ENCODE measurements at regions not wholly inside any gene's neighbourhood (a gene's known extent, or its start where the extent isn't known, plus 50 kb on each side); places are given as distances from the start of the nearest gene placed in this dataset.

- no peak for DNase-seq (ENCODE audit: low read depth in 1 of 2, low spot score in 1 of 2)
Measured at GRCh38 chr6:165229216-165229615, 80.2 kb downstream of the C6orf118 start.

DNA sequence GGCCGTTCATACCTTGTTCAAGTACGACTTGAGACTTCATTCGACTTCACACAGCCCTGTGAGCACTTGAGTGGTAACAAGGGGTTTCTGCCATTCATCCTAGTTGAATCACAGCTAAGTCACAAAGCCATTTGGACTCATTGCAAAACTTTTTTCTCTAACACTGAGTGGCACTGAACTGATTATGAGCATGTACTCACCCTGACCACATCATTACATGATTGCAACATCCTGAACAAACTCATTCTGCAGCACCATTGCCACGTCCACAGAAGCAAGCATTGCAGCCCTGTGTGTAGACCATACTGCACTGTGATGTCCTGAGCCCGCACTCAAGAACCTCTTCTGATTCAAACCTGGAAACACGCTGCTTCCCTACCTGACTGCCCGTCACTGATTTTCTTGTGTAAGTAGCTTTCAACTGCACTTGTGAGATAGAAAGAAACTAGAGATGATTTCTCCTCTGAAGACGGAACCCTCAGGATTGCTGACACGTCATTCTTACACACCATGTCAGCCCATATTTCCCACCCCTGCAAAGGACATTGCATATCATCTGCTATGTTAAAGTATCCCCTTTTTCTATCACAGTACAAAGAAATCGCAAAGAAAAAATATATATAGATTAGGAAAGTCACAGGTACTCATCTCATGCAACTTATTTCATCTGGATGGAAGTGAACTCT, 81.6 kb downstream of the C6orf118 start:
- no peak for DNase-seq (ENCODE audit: low read depth in 1 of 2, low spot score in 1 of 2)

DNA sequence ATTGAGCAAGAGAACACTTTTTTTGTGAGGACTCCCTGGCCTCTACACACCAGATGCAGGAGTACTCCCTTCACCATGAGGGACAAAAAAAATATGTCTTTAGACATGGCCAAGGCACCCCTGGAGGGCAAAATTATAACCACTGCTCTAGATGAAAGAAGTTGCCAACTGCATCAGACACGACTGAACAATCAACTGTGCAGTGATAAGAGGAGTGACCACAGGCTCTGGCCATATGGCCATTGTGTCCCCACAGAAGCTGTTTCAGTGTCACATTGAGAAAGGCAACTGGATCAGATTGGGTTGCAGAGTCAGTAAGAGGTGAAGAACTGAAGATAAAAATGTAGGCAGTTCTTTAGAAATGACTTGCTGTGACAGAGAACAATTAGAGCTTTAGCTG, 85.7 kb downstream of the C6orf118 start:
- DNase-seq (ENCODE audit: low read depth in 1 of 2, low spot score in 1 of 2), result no peak

DNA sequence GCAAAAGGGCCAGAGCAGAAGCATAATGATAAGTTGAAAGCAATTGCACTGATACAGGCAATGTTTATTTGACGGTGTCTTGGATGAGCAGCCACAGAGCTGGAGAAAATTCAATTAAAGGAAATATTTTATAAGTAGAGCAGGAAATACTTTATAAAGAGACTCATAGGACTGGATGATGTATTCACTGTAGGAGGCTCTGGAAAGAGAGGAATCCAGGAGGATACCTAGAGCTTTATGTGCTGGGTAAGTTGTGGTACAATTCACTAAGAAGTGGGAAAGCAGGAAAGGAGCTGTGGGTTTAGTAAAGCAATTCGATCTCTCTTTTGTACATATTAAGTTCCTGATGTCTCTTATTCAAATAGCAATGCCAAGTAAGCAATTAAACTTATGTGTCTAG, 86.3 kb downstream of the C6orf118 start:
- no peak for DNase-seq (ENCODE audit: low read depth in 1 of 2, low spot score in 1 of 2)

DNA sequence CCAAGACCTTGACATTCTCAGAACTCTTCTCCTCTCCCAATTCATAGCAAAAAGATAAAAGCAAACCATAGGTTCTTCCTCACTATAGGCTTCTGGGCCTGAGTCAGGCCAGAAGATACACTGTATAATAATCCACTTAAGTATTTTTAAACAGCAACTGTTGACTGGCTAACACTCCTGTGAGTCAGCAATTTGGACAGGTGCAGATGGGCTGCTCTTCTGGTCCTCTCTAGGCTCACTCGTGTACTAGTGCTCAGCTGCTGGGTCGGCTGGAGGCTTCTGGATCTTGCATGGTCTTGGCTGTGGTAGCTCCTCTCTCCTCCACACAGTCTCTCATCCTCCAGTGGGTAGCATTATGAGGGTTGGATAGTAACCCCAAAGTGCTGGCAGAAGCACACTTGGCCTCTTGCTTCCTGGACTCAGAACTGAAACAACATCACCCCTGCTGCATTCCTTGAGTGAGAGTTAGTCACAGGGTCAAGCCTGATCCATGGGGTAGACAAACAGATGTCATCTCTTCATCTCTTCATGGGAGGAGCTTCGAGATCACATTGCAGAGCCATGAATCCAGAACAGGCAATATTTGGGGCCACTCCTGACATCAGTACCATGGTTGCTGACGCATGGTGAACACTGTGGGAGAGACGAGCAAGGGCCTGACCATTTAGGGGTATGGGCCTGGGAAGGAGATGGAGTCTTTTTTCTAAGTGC, 86.9 kb downstream of the C6orf118 start:
- no peak for DNase-seq (ENCODE audit: low read depth in 1 of 2, low spot score in 1 of 2)

- DNase-seq (ENCODE audit: low read depth in 1 of 2, low spot score in 1 of 2), result no peak
Measured at GRCh38 chr6:165220045-165220444, 89.4 kb downstream of the C6orf118 start.

- no peak for DNase-seq (ENCODE audit: low read depth in 1 of 2, low spot score in 1 of 2)
Measured at GRCh38 chr6:165219629-165220028, 89.8 kb downstream of the C6orf118 start.

DNA sequence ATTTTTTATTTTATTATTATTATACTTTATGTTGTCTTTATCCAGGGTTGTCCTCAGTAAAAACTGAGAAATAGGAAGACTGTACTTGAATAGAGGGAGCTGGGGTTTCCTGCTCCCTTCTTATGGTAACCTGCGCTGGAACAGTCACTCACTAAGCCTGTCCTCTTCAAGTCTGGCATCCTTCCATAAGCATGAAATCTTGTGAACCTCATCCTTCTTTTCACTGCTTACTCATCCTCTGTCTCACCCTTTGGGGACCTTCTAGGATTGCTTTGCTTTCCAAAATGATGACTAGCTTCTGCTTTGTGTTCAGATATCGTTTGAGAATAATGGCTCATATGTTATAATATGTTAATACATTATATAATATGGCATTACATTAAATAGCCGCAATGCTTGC, 90.6 kb downstream of the C6orf118 start:
- no peak for DNase-seq (ENCODE audit: low read depth in 1 of 2, low spot score in 1 of 2)

- no peak for DNase-seq (ENCODE audit: low read depth in 1 of 2, low spot score in 1 of 2)
Measured at GRCh38 chr6:165206798-165207197, 102.6 kb downstream of the C6orf118 start.

GRCh38 chr6:165205632-165206031, 103.8 kb downstream of the C6orf118 start:
- no peak for DNase-seq (ENCODE audit: low read depth in 1 of 2, low spot score in 1 of 2)

DNA sequence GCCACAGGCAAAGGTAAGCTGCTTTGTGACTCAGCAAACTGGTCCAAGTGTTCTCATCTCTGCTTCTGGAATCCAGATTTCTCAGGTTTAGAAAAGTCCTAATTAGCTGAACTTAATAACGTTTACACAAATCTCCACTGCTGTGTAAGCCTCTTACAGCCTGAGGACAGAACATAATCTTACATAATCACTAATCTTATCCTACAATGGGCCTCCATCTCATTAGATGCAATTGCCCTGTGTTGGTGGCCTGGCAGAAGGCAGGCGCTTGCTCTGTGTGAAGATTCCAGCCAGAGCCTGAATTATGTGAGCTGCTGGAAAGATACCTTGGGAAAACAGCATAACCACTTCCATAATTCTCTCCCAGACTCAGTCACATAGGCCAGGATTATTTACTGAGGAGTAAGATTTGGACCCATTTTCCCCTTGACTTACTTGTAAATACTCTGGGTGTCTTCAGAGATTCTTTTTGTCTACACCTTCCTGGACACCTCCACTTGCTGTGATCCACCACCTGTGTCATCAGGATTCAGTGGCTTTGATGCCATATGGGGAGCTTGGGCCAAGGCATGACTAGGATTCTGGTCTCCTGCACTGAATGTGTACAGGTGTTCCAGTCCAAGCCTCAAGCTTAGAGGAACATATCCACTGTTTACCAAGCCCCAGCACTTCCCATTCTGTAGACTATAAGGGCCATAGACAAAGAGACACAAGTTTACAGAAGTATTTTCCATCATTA, 104.4 kb downstream of the C6orf118 start:
- no peak for DNase-seq (ENCODE audit: low read depth in 1 of 2, low spot score in 1 of 2)

- DNase-seq (ENCODE audit: low read depth in 1 of 2, low spot score in 1 of 2), result no peak
Measured at GRCh38 chr6:165200178-165200577, 109.2 kb downstream of the C6orf118 start.

- DNase-seq (ENCODE audit: low read depth in 1 of 2, low spot score in 1 of 2), result no peak
Measured at GRCh38 chr6:165191461-165191860, 117.9 kb downstream of the C6orf118 start.

DNA sequence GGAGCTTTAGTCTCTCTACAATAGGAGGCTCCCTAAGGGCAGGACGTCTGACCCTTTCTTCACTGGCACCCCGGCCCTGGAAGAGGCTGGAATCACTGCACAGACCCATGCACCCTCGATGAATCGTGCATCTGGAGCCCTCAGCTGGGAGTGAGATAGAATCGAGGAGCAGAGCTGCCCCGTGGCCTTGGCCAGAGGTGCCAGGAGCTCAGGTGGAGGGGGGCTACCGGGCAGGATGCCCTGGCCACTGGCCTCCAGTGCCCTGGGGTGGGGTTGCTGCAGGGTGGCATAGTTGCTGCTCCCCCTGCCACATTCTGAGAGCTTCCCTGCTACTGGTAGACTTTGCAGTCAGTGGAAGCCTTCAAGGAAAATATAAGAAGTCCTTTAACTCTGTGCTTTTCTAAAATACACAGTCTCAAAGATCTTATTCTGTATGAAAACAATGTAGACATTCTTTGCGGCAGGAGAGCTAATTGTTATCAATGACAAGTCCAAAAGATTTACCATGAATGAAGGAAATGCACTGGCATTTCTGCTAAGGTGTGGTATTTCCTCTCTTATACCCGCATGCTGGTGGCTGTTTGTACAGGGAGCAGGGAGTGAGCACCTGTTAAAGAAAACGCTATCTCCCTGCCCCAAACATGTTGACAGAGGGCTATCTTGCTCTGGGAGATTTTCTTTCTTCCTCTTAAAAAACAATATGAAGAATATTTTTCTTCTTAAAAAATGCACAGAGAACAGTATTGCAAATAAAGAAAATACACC, 122.8 kb downstream of the C6orf118 start:
- DNase-seq (ENCODE audit: low read depth in 1 of 2, low spot score in 1 of 2), result no peak

- DNase-seq (ENCODE audit: low read depth in 1 of 2, low spot score in 1 of 2), result no peak
Measured at GRCh38 chr6:165186041-165186440, 123.4 kb downstream of the C6orf118 start.

DNA sequence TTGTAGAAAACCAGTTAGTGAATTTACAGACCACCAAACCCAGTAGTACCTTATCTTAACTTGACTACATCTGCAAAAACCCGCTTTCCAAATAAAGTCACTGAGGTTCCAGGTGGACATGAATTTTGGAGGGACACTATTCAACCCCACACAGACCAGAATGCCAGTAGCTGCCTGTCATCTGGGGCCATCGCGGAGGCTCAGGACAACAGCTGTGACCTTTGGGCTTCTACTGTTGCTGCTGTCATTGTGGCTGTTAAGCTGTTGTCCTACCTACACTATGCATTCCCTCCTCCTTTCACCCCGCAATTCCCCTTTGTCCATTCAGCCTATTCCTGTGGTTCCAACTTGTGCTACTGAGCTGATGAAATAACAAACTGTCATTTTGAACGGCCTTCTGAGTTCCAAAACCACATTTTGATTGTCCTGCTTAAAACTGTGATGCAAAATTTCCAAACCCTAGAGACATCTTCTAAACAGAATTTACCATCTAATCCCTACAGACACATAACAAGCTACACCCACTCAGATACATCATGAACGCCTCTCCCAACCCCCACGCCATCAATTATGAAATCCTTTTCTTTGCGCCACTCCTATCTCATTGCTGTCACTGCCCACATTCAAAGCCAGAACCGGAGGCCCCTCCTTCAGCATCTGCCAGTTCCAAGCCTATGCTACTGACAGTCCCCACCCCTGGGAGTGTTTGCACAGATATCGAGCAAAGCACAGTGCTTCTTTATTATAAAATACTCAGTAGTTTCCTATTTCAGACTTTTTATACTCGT, 125.0 kb downstream of the C6orf118 start:
- no peak for DNase-seq (ENCODE audit: low read depth in 1 of 2, low spot score in 1 of 2)

GRCh38 chr6:165183496-165184140, 125.8 kb downstream of the C6orf118 start:
- no peak for DNase-seq (ENCODE audit: low read depth in 1 of 2, low spot score in 1 of 2)

GRCh38 chr6:165183071-165183470, 126.3 kb downstream of the C6orf118 start:
- no peak for DNase-seq (ENCODE audit: low read depth in 1 of 2, low spot score in 1 of 2)

GRCh38 chr6:165181951-165182414, 127.4 kb downstream of the C6orf118 start:
- no peak for DNase-seq (ENCODE audit: low read depth in 1 of 2, low spot score in 1 of 2)

DNA sequence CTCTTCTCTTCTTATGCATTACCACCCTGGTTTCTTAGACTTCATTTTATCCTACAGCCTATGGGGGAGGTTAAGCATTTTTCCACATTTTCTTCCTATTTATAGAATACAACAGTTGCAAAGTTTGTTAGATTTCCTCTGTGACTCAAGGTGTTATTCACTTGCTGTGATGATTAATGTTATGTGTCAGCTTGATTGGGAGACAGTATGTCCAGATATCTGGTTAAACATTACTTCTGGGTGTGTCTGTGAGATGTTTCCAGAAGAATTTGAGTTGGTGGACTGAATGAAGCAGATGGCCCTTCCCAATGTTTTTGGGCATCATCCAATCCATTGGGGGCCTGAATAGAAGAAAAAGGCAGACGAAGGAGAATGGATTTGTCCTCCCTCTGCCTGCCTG, 131.3 kb downstream of the C6orf118 start:
- no peak for DNase-seq (ENCODE audit: low read depth in 1 of 2, low spot score in 1 of 2)

Data from activated CD4-positive, alpha-beta T cell treated with anti-CD3 and anti-CD28 coated beads, Interleukin-2, amount 50 U/mL, for 24 hours (primary cell).